OCI-LY7 (cell line): ENCODE measurements at regions not wholly inside any gene's neighbourhood (a gene's known extent, or its start where the extent isn't known, plus 50 kb on each side); places are given as distances from the start of the nearest gene placed in this dataset.

Source experiments
- BruUV-seq: library from RNA; stranded (reverse); fragments of 400-500 nt; replicated peaks from 2 replicates; lab custom pipeline; 2021; lab: Mats Ljungman, UMichigan
- CTCF ChIA-PET: fragments of 300-600 bp; sonication (Branson Sonifier 250); formaldehyde crosslinking; loops from one replicate; lab custom pipeline; 2022; ENCODE audit warnings: antibody characterized with exemption; ENCODE audit not compliant: unreplicated experiment; lab: Charles Lee
- POLR2A ChIA-PET: fragments of 300-600 bp; sonication (Branson Sonifier 250); formaldehyde crosslinking; loops from one replicate; lab custom pipeline; 2022; ENCODE audit warnings: antibody characterized with exemption; lab: Charles Lee
- DNase-seq: peaks from one replicate; pipeline ENCODE4 v3.0.0-alpha.2; 2015; ENCODE audit warnings: low spot score
- H2AFZ ChIP-seq: fragments of 200-600 bp; sonication (generic), shearing (Covaris generic); 2 replicates; pipeline ENCODE4 v1.6.1; 2014; ENCODE audit warnings: mild to moderate bottlenecking, antibody characterized with exemption, low read length, moderate library complexity
- H3K27ac ChIP-seq: fragments of 200-600 bp; sonication (generic); 2 replicates; pipeline ENCODE4 v1.5.1; 2014; ENCODE audit warnings: mixed run types, low read depth, mild to moderate bottlenecking, moderate library complexity, low read length, inconsistent platforms; ENCODE audit not compliant: poor library complexity, severe bottlenecking
- H3K36me3 ChIP-seq: fragments of 200-600 bp; sonication (generic); 2 replicates; pipeline ENCODE4 v1.6.1; 2014; ENCODE audit warnings: mild to moderate bottlenecking, antibody characterized with exemption, low read length, moderate library complexity, mixed read lengths; ENCODE audit not compliant: insufficient read depth
- H3K4me1 ChIP-seq: fragments of 200-600 bp; sonication (generic); 2 replicates; pipeline ENCODE4 v1.5.1; 2014; ENCODE audit warnings: mild to moderate bottlenecking, low read length; ENCODE audit not compliant: insufficient read depth, poor library complexity, severe bottlenecking
- H3K4me2 ChIP-seq: fragments of 200-600 bp; sonication (generic); 2 replicates; pipeline ENCODE4 v1.6.1; 2014; ENCODE audit warnings: mild to moderate bottlenecking, low read length
- H3K4me3 ChIP-seq: fragments of 200-600 bp; sonication (generic); 2 replicates; pipeline ENCODE4 v1.5.1; 2014; ENCODE audit warnings: mild to moderate bottlenecking, low read depth, low read length; ENCODE audit not compliant: poor library complexity, severe bottlenecking
- H3K79me2 ChIP-seq: fragments of 200-600 bp; sonication (generic); 2 replicates; pipeline ENCODE4 v1.6.1; 2016; ENCODE audit warnings: low read depth, mild to moderate bottlenecking, low read length, moderate library complexity, mixed read lengths; ENCODE audit not compliant: insufficient read depth
- H3K9me2 ChIP-seq: fragments of 200-600 bp; sonication (generic); 2 replicates; pipeline ENCODE4 v1.6.1; 2016; ENCODE audit warnings: mild to moderate bottlenecking, low read length, mixed read lengths; ENCODE audit not compliant: insufficient read depth
- H3K9me3 ChIP-seq: fragments of 200-600 bp; sonication (generic); 2 replicates; pipeline ENCODE4 v1.6.1; 2014; ENCODE audit warnings: mild to moderate bottlenecking, mixed run types, low read length, mixed read lengths
- H4K20me1 ChIP-seq: fragments of 200-600 bp; sonication (generic); 2 replicates; pipeline ENCODE4 v1.6.1; 2014; ENCODE audit warnings: mild to moderate bottlenecking, antibody characterized with exemption, low read length, moderate library complexity, mixed read lengths; ENCODE audit not compliant: insufficient read depth
- CTCF ChIP-seq: fragments of 200-600 bp; sonication (generic); conservative IDR thresholded peaks from 2 replicates; pipeline ENCODE4 v1.5.1; 2014; ENCODE audit warnings: mild to moderate bottlenecking, antibody characterized with exemption, low read length, moderate library complexity, mixed read lengths
- EZH2phosphoT487 ChIP-seq: fragments of 200-600 bp; sonication (generic); IDR thresholded peaks from 2 replicates; pipeline ENCODE4 v1.6.1; 2018; ENCODE audit warnings: low read depth, borderline replicate concordance, mild to moderate bottlenecking, mixed run types, antibody characterized with exemption, low read length, moderate library complexity, mixed read lengths
- intact Hi-C: fragments of 100-400 bp; cut with micrococcal nuclease; formaldehyde crosslinking; loops from one replicate; pipeline ENCODE4 v1.10.0; 2022; ENCODE audit not compliant: unreplicated experiment

DNA sequence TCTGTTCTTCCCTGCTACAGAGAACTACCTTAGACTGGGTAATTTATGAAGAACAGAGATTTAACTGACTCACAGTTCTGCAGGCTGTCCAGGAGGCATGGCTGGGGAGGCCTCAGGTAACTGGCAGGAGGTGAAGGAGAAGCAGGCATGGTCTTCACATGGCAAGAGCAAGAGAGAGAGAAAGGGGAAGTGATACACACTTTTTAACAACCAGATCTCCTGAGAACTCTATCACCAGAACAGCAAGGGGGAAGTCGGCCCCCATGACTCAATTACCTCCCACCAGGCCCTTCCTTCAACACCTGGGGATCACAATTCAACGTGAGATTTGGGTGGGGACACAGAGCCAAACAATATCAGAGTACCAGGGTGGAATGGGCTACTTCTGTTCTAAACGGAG is 766.8 kb downstream of the TLE1 start:
- intact Hi-C loops, result no loop called here
- H3K4me2 ChIP-seq, result no peak overlapping the region
- H3K9me2 ChIP-seq, result no peaks in the 10 kb centered on the region
- H4K20me1 ChIP-seq, result no peaks in the 10 kb centered on the region
- H3K36me3 ChIP-seq, result no peaks in the 10 kb centered on the region
- no peaks in the 10 kb centered on the region for H3K79me2 ChIP-seq
- H3K4me1 ChIP-seq, result no peaks in the 10 kb centered on the region
- H3K9me3 ChIP-seq, result no peaks in the 10 kb centered on the region
- peak; percentile 3 for DNase-seq
- ChIA-PET CTCF (no interaction called here), POLR2A (no interaction called here)
- no peak overlapping the region for H2AFZ ChIP-seq
- no peak overlapping the region for H3K27ac ChIP-seq
- TF ChIP-seq EZH2phosphoT487, result no peak
- no peak for TF ChIP-seq CTCF
- BruUV-seq, result no TSS peak
- H3K4me3 ChIP-seq, result no peak overlapping the region

DNA sequence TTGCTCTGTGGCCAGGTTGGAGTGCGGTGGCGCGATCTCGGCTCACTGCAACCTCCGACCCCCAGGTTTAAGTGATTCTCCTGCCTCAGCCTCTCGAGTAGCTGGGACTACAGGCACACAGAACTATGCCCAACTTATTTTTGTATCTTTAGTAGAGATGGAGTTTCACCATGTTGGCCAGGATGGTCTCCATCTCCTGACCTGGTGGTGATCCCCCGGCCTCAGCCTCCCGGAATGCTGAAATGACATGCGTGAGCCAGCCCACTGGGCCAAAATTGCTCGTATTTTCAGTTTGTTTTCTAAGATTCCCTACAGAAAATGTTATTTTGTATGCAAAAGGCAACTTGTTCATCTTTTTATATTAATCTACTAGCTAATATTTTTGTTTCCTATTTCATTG is 782.6 kb downstream of the TLE1 start:
- Histone ChIP-seq H4K20me1 (no peaks in the 10 kb centered on the region), H3K9me2 (no peaks in the 10 kb centered on the region), H3K9me3 (no peaks in the 10 kb centered on the region), H3K79me2 (no peaks in the 10 kb centered on the region), H3K4me1 (no peaks in the 10 kb centered on the region), H2AFZ (no peak overlapping the region), H3K4me3 (no peak overlapping the region), H3K36me3 (no peaks in the 10 kb centered on the region), H3K27ac (no peak overlapping the region), H3K4me2 (no peak overlapping the region)
- POLR2A ChIA-PET, result interaction anchor here (0.7 kb wide), 3 partner anchors 127 to 399 kb away, joined by 3 to 6 read pairs (median 4); no protein-coding TSS in a partner anchor
- no peak for DNase-seq
- no peak for TF ChIP-seq CTCF
- no peak for TF ChIP-seq EZH2phosphoT487
- intact Hi-C loops, result no loop called here
- CTCF ChIA-PET, result no interaction called here
- no TSS peak for BruUV-seq

DNA sequence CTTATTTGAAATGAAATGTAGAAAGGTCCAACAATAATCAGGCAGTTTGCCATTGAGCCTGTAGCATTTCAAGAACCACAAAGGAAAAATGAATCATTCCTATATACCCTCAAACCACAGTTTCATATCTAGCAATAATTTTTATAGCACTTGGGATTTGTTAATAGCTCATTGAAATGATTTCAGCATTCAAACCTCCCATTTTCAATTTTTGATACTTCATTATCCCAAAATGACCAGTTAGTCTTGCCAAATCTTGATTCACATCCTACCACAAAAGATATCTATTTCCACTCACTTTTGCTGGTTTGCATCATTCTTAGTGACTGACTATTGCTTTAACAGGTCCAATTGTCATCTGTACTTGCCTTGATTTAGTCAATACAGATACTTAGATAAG is 790.1 kb downstream of the TLE1 start:
- no peak overlapping the region for H3K4me2 ChIP-seq
- CTCF ChIA-PET, result no interaction called here
- POLR2A ChIA-PET, result no interaction called here
- H4K20me1 ChIP-seq, result no peaks in the 10 kb centered on the region
- no peak overlapping the region for H3K27ac ChIP-seq
- H2AFZ ChIP-seq, result no peak overlapping the region
- BruUV-seq, result no TSS peak
- H3K4me1 ChIP-seq, result no peaks in the 10 kb centered on the region
- intact Hi-C loops, result no loop called here
- no peak overlapping the region for H3K4me3 ChIP-seq
- no peaks in the 10 kb centered on the region for H3K9me2 ChIP-seq
- no peaks in the 10 kb centered on the region for H3K9me3 ChIP-seq
- H3K36me3 ChIP-seq, result no peaks in the 10 kb centered on the region
- no peak for DNase-seq
- no peaks in the 10 kb centered on the region for H3K79me2 ChIP-seq
- TF ChIP-seq CTCF (no peak), EZH2phosphoT487 (no peak)
